SU-DHL-6 (cell line): ENCODE measurements at regions not wholly inside any gene's neighbourhood (a gene's known extent, or its start where the extent isn't known, plus 50 kb on each side); places are given as distances from the start of the nearest gene placed in this dataset.

Experiments used
- H2AFZ ChIP-seq: fragments of 200-600 bp; sonication (generic); 2 replicates; pipeline ENCODE4 v1.6.1; 2014; ENCODE audit warnings: low read depth, mild to moderate bottlenecking, moderate library complexity, mixed read lengths, antibody characterized with exemption, low read length; ENCODE audit not compliant: severe bottlenecking
- H3F3A ChIP-seq: fragments of 200-600 bp; shearing (Covaris generic); 2 replicates; pipeline ENCODE4 v1.6.0; 2016; ENCODE audit warnings: antibody characterized with exemption, mild to moderate bottlenecking; ENCODE audit not compliant: insufficient read depth
- H3K27ac ChIP-seq: fragments of 200-600 bp; sonication (generic); 2 replicates; pipeline ENCODE4 v1.5.1; 2016; ENCODE audit warnings: low read depth, mild to moderate bottlenecking, low read length, moderate library complexity, mixed read lengths
- H3K27me3 ChIP-seq: fragments of 200-600 bp; sonication (generic), shearing (Covaris generic); 2 replicates; pipeline ENCODE4 v1.6.0; 2014; ENCODE audit warnings: mild to moderate bottlenecking, low read length
- H3K36me3 ChIP-seq: fragments of 200-600 bp; sonication (generic); 2 replicates; pipeline ENCODE4 v1.6.1; 2014; ENCODE audit warnings: mild to moderate bottlenecking, low read length, mixed read lengths
- H3K4me2 ChIP-seq: fragments of 300-600, 200-600 bp; shearing (Covaris generic), sonication (generic); 2 replicates; pipeline ENCODE4 v1.6.0; 2014; ENCODE audit warnings: low read length, low read depth, mild to moderate bottlenecking; ENCODE audit not compliant: poor library complexity, severe bottlenecking
- H3K4me3 ChIP-seq: fragments of 200-600 bp; sonication (generic); 2 replicates; pipeline ENCODE4 v1.5.1; 2014; ENCODE audit warnings: antibody characterized with exemption, low read length, mild to moderate bottlenecking, mixed read lengths; ENCODE audit not compliant: insufficient read depth, poor library complexity, severe bottlenecking
- H3K79me2 ChIP-seq: fragments of 200-600 bp; sonication (generic); 2 replicates; pipeline ENCODE4 v1.6.1; 2014; ENCODE audit warnings: mild to moderate bottlenecking, low read length, moderate library complexity; ENCODE audit not compliant: insufficient read depth
- H3K9ac ChIP-seq: fragments of 200-600 bp; sonication (generic); 2 replicates; pipeline ENCODE4 v1.7.0; 2014; ENCODE audit warnings: mild to moderate bottlenecking, low read length
- H3K9me2 ChIP-seq: fragments of 200-600 bp; sonication (generic); replicated peaks from 2 replicates; pipeline ENCODE4 v1.6.1; 2014; ENCODE audit warnings: low read length; ENCODE audit not compliant: insufficient read depth
- H3K9me3 ChIP-seq: fragments of 200-600 bp; sonication (generic); 2 replicates; pipeline ENCODE4 v1.6.1; 2014; ENCODE audit warnings: low read length, mixed read lengths; ENCODE audit not compliant: insufficient read depth
- H4K20me1 ChIP-seq: fragments of 200-600 bp; sonication (generic); 2 replicates; pipeline ENCODE4 v1.6.1; 2014; ENCODE audit warnings: low read depth, mild to moderate bottlenecking, antibody characterized with exemption, low read length, moderate library complexity, mixed read lengths
- EZH2phosphoT487 ChIP-seq: fragments of 200-600 bp; sonication (generic), shearing (Covaris generic); conservative IDR thresholded peaks from 2 replicates; pipeline ENCODE4 v1.6.1; 2018; ENCODE audit warnings: mild to moderate bottlenecking, antibody characterized with exemption, low read length, moderate library complexity, mixed read lengths
- TF ChIP-seq, protein P1 (sequence below): fragments of 200-600 bp; sonication (generic); IDR thresholded peaks from one replicate; pipeline ENCODE4 v1.5.1; 2017; ENCODE audit warnings: antibody characterized with exemption, mild to moderate bottlenecking, low read length, moderate library complexity; ENCODE audit not compliant: insufficient read depth, poor library complexity, severe bottlenecking

DNA sequence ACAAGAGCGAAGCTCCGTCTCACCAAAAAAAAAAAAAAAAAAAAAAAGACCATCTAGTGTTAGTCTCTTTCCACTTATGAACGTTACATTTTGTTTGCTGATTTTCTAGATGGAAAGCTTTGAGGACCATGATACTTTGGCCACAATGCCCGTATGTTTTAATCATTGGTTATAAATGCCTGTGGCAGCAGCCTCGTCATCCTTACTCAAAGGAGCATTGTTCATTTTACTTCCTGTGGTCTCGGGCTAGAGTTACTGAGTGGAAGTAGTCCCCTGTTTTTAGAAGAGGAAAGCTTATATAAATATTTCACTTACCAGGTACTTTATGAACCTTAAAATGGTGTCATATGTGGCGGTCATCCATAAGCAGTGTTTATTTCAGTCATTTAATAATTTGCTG, 359.9 kb downstream of the AEBP2 start:
- Histone ChIP-seq H3K9me2 (no peaks in the 10 kb centered on the region), H3F3A (no peaks in the 10 kb centered on the region), H3K79me2 (no peaks in the 10 kb centered on the region), H3K27me3 (no peaks in the 10 kb centered on the region), H3K27ac (no peak overlapping the region), H2AFZ (no peak overlapping the region), H4K20me1 (no peaks in the 10 kb centered on the region), H3K4me2 (no peak overlapping the region), H3K36me3 (no peaks in the 10 kb centered on the region), H3K9me3 (no peaks in the 10 kb centered on the region), H3K4me3 (no peak overlapping the region), H3K9ac (no peak overlapping the region)
- no peak for TF ChIP-seq EZH2phosphoT487

DNA sequence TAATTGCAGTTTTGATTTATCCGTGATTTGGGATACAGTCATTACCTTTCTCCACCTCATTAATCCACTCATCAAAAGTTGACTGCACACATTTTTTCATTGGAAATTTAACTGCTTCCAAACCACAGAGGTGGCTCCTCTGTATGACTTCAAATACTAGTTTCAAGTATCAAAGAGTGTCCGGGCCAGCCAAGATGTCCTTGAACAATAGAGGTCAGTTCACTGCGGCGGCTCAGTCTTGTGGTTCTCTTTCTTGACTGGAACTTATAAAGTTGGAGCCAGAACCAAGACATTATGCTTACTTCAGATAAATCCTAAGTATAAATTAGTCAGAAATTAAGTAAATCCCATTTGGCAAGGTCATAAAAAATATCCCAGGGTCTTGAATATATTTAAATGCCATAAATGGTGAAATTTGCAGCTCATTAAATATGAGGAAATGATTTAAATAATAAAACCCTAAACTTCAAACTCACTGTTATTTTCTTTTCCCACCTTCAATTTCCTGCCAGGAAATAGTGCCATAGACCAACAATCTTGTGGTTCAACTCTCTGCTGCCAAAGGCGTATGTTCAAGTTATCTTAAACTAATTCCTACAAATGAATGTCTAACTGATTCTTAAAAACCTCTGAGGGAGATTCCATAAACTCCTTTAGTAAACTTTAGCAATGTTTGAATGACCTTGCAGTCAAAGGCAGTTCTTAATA, 360.8 kb downstream of the AEBP2 start:
- Histone ChIP-seq H3K9ac (no peak overlapping the region), H3K27ac (no peak overlapping the region), H3K9me2 (no peaks in the 10 kb centered on the region), H2AFZ (no peak overlapping the region), H3K4me2 (no peak overlapping the region), H3K36me3 (no peaks in the 10 kb centered on the region), H3F3A (no peaks in the 10 kb centered on the region), H3K27me3 (no peaks in the 10 kb centered on the region), H3K9me3 (no peaks in the 10 kb centered on the region), H3K4me3 (no peak overlapping the region), H3K79me2 (no peaks in the 10 kb centered on the region), H4K20me1 (no peaks in the 10 kb centered on the region)
- TF ChIP-seq EZH2phosphoT487, result no peak
- TF ChIP-seq, protein P1, sequence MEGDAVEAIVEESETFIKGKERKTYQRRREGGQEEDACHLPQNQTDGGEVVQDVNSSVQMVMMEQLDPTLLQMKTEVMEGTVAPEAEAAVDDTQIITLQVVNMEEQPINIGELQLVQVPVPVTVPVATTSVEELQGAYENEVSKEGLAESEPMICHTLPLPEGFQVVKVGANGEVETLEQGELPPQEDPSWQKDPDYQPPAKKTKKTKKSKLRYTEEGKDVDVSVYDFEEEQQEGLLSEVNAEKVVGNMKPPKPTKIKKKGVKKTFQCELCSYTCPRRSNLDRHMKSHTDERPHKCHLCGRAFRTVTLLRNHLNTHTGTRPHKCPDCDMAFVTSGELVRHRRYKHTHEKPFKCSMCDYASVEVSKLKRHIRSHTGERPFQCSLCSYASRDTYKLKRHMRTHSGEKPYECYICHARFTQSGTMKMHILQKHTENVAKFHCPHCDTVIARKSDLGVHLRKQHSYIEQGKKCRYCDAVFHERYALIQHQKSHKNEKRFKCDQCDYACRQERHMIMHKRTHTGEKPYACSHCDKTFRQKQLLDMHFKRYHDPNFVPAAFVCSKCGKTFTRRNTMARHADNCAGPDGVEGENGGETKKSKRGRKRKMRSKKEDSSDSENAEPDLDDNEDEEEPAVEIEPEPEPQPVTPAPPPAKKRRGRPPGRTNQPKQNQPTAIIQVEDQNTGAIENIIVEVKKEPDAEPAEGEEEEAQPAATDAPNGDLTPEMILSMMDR, result no peak

DNA sequence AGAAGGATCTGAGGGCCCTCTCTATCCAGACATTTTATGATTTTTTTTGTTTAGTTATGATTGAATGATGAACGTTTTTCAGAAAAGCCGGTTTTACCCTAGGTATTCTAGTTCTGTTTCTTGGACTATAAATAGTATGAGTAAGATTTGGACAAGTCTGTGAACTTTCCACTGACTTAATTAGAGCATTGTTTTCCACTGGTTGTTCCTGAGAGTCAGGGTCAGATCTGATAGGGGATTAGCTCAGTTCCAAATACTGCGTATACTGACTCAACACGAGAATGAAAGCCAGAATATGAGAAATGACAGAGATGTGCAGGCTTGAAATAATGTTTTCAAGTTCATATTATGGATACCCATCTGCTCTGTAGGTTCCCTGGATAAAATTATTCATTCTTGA, 361.6 kb downstream of the AEBP2 start:
- Histone ChIP-seq H4K20me1 (no peaks in the 10 kb centered on the region), H3K79me2 (no peaks in the 10 kb centered on the region), H3K4me3 (no peak overlapping the region), H3F3A (no peaks in the 10 kb centered on the region), H3K36me3 (no peaks in the 10 kb centered on the region), H3K9ac (no peak overlapping the region), H3K27me3 (no peaks in the 10 kb centered on the region), H3K4me2 (no peak overlapping the region), H3K9me2 (no peaks in the 10 kb centered on the region), H2AFZ (no peak overlapping the region), H3K9me3 (no peaks in the 10 kb centered on the region), H3K27ac (no peak overlapping the region)
- TF ChIP-seq EZH2phosphoT487, result no peak
- TF ChIP-seq, protein P1, result no peak

DNA sequence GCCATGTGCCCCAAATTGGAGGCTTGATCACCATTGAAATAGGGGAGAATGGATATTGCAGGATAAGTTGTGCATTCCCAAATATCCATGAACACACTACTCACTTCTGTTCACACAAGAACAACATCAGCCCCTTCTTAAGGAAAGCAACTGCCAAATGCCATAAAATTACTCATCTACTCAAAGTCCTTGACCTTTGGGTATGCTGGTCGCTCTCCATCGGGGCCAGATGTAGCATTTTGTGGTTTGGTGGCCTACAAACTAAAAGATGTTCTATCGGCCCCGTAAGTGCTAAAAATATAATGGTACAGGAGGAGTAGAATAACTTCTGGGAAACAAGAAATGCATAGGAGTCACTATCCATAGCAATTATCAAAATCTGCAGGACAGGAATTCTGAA, 362.6 kb downstream of the AEBP2 start:
- H3K9me3 ChIP-seq, result no peaks in the 10 kb centered on the region
- TF ChIP-seq, protein P1, result no peak
- TF ChIP-seq EZH2phosphoT487, result no peak
- H2AFZ ChIP-seq, result no peak overlapping the region
- no peaks in the 10 kb centered on the region for H3F3A ChIP-seq
- no peak overlapping the region for H3K4me2 ChIP-seq
- no peak overlapping the region for H3K9ac ChIP-seq
- H3K27ac ChIP-seq, result no peak overlapping the region
- H3K9me2 ChIP-seq, result no peaks in the 10 kb centered on the region
- H3K27me3 ChIP-seq, result no peaks in the 10 kb centered on the region
- H3K4me3 ChIP-seq, result no peak overlapping the region
- no peaks in the 10 kb centered on the region for H4K20me1 ChIP-seq
- no peaks in the 10 kb centered on the region for H3K79me2 ChIP-seq
- H3K36me3 ChIP-seq, result no peaks in the 10 kb centered on the region
